IPS-15b (cell line): ENCODE measurements at regions not wholly inside any gene's neighbourhood (a gene's known extent, or its start where the extent isn't known, plus 50 kb on each side); places are given as distances from the start of the nearest gene placed in this dataset.

Source experiments
- H3K27me3 ChIP-seq: one replicate; pipeline ENCODE4 v1.6.1; 2013; ENCODE audit warnings: low read length; ENCODE audit not compliant: control insufficient read depth, insufficient read depth
- H3K36me3 ChIP-seq: one replicate; pipeline ENCODE4 v1.6.1; 2013; ENCODE audit warnings: low read length; ENCODE audit not compliant: control insufficient read depth, insufficient read depth
- H3K4me1 ChIP-seq: one replicate; pipeline ENCODE4 v1.6.1; 2013; ENCODE audit warnings: mild to moderate bottlenecking, low read length; ENCODE audit not compliant: control insufficient read depth, insufficient read depth
- H3K4me3 ChIP-seq: one replicate; pipeline ENCODE4 v1.5.1; 2013; ENCODE audit warnings: low read depth, low read length
- H3K9ac ChIP-seq: one replicate; pipeline ENCODE4 v1.6.1; 2013; ENCODE audit warnings: low read depth, mild to moderate bottlenecking, low read length
- H3K9me3 ChIP-seq: one replicate; pipeline ENCODE4 v1.6.1; 2013; ENCODE audit warnings: mild to moderate bottlenecking, low read length; ENCODE audit not compliant: control insufficient read depth, insufficient read depth

- H3K9ac ChIP-seq: no peak overlapping the region
- no peaks in the 10 kb centered on the region for H3K27me3 ChIP-seq
- no peak overlapping the region for H3K4me3 ChIP-seq
- no peaks in the 10 kb centered on the region for H3K36me3 ChIP-seq
- H3K4me1 ChIP-seq: no peaks in the 10 kb centered on the region
- H3K9me3 ChIP-seq: no peaks in the 10 kb centered on the region
Observed at GRCh38 chr7:125727215-125727614, 797.6 kb upstream of the POT1 start.

GRCh38 chr7:125695626-125696025 lies 766.0 kb upstream of the POT1 start:
- Histone ChIP-seq H3K4me3 (no peak overlapping the region), H3K27me3 (no peaks in the 10 kb centered on the region), H3K36me3 (no peaks in the 10 kb centered on the region), H3K4me1 (no peaks in the 10 kb centered on the region), H3K9me3 (no peaks in the 10 kb centered on the region), H3K9ac (no peak overlapping the region)

DNA sequence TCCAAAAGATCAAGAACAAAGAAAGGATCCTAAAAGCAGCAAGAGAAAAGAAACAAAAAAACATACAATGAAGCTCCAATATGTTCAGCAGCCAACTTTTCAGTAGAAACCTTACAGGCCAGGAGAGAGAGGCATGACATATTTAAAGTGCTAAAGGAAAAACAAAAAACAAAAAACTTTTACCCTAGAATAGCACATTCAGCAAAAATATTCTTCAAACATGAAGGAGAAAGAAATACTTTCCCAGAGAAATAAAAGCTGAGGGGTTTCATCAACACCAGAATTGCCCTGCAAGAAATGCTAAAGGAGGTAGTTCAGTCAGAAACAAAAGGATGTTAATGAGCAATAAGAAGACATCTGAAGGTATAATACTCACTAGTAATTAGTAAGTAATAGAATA lies 753.5 kb upstream of the POT1 start:
- Histone ChIP-seq H3K27me3 (no peaks in the 10 kb centered on the region), H3K36me3 (no peaks in the 10 kb centered on the region), H3K9ac (no peak overlapping the region), H3K9me3 (no peaks in the 10 kb centered on the region), H3K4me3 (no peak overlapping the region), H3K4me1 (no peaks in the 10 kb centered on the region)

GRCh38 chr7:125681508-125681907 lies 751.9 kb upstream of the POT1 start:
- no peaks in the 10 kb centered on the region for H3K4me1 ChIP-seq
- H3K9ac ChIP-seq: no peak overlapping the region
- H3K4me3 ChIP-seq: no peak overlapping the region
- H3K27me3 ChIP-seq: no peaks in the 10 kb centered on the region
- no peaks in the 10 kb centered on the region for H3K36me3 ChIP-seq
- H3K9me3 ChIP-seq: no peaks in the 10 kb centered on the region

- no peaks in the 10 kb centered on the region for H3K36me3 ChIP-seq
- H3K27me3 ChIP-seq: no peaks in the 10 kb centered on the region
- no peak overlapping the region for H3K9ac ChIP-seq
- no peak overlapping the region for H3K4me3 ChIP-seq
- no peaks in the 10 kb centered on the region for H3K9me3 ChIP-seq
- no peaks in the 10 kb centered on the region for H3K4me1 ChIP-seq
Observed at GRCh38 chr7:125678771-125679170, 749.1 kb upstream of the POT1 start.

- no peaks in the 10 kb centered on the region for H3K36me3 ChIP-seq
- H3K4me1 ChIP-seq: no peaks in the 10 kb centered on the region
- no peaks in the 10 kb centered on the region for H3K9me3 ChIP-seq
- H3K9ac ChIP-seq: no peak overlapping the region
- no peaks in the 10 kb centered on the region for H3K27me3 ChIP-seq
- no peak overlapping the region for H3K4me3 ChIP-seq
Observed at GRCh38 chr7:125675640-125676039, 746.0 kb upstream of the POT1 start.

DNA sequence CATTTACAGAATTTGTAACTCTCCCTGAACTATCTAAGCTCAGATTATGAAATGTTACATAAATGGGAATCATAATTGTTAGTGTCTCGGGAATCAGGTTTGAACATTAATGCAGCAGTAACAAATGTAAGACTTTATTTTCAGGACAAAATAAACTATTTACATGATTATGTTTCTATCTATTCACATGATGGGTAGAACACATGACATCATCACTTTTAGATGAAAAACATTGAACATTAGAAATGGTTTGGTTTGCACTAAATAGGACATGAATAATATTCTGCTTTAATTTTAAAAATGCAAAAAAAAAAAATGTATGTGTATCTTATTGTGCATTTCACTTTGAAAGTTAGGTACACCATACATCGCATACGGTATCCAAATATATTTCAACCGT lies 745.5 kb upstream of the POT1 start:
- no peak overlapping the region for H3K9ac ChIP-seq
- H3K4me1 ChIP-seq: no peaks in the 10 kb centered on the region
- H3K36me3 ChIP-seq: no peaks in the 10 kb centered on the region
- no peaks in the 10 kb centered on the region for H3K9me3 ChIP-seq
- H3K27me3 ChIP-seq: no peaks in the 10 kb centered on the region
- no peak overlapping the region for H3K4me3 ChIP-seq

DNA sequence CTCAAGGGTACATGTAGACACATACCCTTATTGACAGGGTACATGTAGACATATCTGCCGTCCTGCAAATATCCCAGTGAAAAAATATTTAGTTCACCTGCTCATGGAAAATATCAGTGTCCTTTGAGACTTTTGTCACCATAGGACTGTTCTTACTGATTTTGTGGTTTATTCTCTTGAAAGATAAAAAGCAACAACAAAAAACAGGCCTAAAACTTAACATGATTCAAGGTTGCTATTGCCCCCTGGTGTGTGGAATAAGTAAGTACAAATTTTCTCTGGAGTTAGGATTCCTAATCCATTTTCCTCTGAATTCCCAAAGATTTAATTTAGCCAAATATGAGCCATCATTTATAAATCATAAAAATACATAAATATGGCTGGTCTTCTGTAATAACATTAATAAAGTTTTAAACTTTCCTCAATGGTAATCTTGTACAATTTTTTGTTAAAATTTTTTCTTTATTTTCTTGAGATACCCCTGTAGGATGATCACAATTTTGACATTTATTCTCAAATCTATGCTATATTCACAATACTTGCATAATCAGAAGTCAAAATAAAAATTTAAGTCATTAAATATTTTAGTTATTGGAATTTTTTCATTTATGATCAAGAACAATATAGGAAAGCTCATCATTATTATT lies 741.4 kb upstream of the POT1 start:
- no peaks in the 10 kb centered on the region for H3K9me3 ChIP-seq
- H3K36me3 ChIP-seq: no peaks in the 10 kb centered on the region
- no peaks in the 10 kb centered on the region for H3K27me3 ChIP-seq
- no peaks in the 10 kb centered on the region for H3K4me1 ChIP-seq
- H3K4me3 ChIP-seq: no peak overlapping the region
- H3K9ac ChIP-seq: no peak overlapping the region

- Histone ChIP-seq H3K36me3 (no peaks in the 10 kb centered on the region), H3K27me3 (no peaks in the 10 kb centered on the region), H3K4me1 (no peaks in the 10 kb centered on the region), H3K9ac (no peak overlapping the region), H3K9me3 (no peaks in the 10 kb centered on the region), H3K4me3 (no peak overlapping the region)
Observed at GRCh38 chr7:125668321-125668993, 738.8 kb upstream of the POT1 start.

DNA sequence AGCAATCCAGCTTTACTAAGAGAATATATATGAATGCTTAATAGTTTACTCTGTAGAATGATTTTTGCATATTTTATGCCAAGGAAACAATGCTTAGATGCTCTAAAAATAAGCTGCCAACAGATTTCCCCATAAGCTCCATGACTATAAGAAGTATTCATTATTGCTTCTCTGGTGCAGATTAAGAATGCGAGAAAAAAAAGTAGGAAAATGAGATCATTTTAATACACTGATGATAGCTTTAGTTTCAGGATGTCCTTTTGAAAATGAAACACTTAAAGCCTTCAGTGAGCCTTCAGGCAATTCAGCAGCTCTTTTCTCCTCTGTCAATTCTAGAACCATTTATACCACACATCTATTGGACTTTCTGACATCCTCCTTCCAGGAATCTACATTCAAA lies 735.0 kb upstream of the POT1 start:
- Histone ChIP-seq H3K36me3 (no peaks in the 10 kb centered on the region), H3K9me3 (no peaks in the 10 kb centered on the region), H3K4me1 (peaks cover 11% of the 10 kb centered on the region), H3K9ac (no peak overlapping the region), H3K4me3 (no peak overlapping the region), H3K27me3 (no peaks in the 10 kb centered on the region)

DNA sequence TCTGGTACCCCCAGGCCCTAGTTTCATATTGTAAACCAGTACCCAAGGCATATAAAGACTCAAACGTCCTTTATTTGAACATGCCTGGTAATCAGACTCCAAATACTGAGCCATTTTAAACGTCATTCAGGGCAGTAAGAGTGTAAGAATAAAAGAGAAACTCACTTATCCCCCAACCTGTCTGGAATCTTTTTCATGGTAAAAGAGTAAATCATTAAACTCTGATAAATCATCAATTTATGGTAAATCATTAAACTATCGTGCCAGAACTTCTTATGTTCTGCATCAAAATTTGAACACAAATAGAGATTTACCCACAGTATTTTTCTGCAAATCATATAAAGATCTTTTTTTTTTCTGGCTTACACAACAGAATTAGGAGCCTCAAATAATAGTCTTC lies 734.3 kb upstream of the POT1 start:
- H3K9ac ChIP-seq: no peak overlapping the region
- peaks cover 12% of the 10 kb centered on the region for H3K4me1 ChIP-seq
- H3K4me3 ChIP-seq: no peak overlapping the region
- H3K27me3 ChIP-seq: no peaks in the 10 kb centered on the region
- no peaks in the 10 kb centered on the region for H3K36me3 ChIP-seq
- no peaks in the 10 kb centered on the region for H3K9me3 ChIP-seq

DNA sequence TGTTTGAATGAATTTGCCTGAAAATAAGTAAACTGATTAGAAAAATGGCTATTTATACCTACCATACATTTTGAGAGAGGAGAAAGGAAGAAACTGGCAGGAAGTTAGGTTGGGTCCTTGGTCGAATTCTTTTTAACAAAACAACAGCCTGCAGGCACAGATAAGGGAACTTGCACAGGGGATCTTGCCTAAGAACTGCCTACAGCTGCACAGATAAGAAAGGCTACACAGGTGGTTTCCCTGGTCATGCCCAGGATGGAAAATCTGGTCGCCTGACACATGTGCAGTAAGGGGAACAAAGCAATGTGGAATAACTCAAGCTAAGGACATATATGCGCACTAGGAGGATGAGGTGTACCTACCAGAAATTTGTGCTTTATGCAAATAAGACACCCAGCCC lies 732.1 kb upstream of the POT1 start:
- no peaks in the 10 kb centered on the region for H3K9me3 ChIP-seq
- H3K9ac ChIP-seq: no peak overlapping the region
- H3K4me1 ChIP-seq: peaks cover 12% of the 10 kb centered on the region
- no peaks in the 10 kb centered on the region for H3K36me3 ChIP-seq
- H3K27me3 ChIP-seq: no peaks in the 10 kb centered on the region
- no peak overlapping the region for H3K4me3 ChIP-seq
